ENCODE measurements at regions not wholly inside any gene's neighbourhood (a gene's known extent, or its start where the extent isn't known, plus 50 kb on each side); places are given as distances from the start of the nearest gene placed in this dataset.

DNA sequence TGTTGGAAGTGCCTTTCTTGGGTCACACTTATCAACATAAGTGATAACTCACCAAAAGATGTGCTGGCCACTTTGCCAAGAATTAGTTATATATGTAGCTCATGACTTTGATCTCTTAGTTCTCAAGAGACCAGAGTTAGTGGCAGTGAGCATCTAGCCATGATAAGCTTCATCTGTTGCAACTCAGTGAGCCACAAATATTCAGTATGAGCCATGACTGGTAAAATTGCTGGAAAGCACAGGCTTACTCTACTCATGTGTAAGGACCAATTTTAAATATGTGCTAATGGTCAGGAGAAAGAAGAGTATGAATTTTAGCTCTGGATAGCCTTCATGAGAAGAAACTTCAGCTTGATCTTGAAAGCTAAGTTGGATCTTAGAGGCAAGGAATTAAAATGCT, 59.4 kb upstream of the TLL1 start:
- H3K14ac ChIP-seq (ENCODE audit: insufficient read depth, low read length), result no peak overlapping the region
- H2BK120ac ChIP-seq (ENCODE audit: low read depth, low read length, poor library complexity, severe bottlenecking), result no peak overlapping the region
- no peak overlapping the region for H3K23ac ChIP-seq (ENCODE audit: insufficient read length, low read depth, low read length)
- H2BK12ac ChIP-seq (ENCODE audit: insufficient read length, low read depth, low read length), result no peak overlapping the region
- H3K27ac ChIP-seq (ENCODE audit: insufficient read length, low read depth, low read length), result no peak overlapping the region
- no peaks in the 10 kb centered on the region for H3K4me1 ChIP-seq (ENCODE audit: insufficient read depth, low read length)
- DNase-seq, result no peak
- H3K9ac ChIP-seq (ENCODE audit: extremely low read depth, insufficient read length, low read length), result no peak overlapping the region
- no peak overlapping the region for H4K91ac ChIP-seq (ENCODE audit: insufficient read length, low read depth, low read length)
- no peak overlapping the region for H2AFZ ChIP-seq (ENCODE audit: low read length)
- H2BK15ac ChIP-seq (ENCODE audit: low read depth, low read length), result no peak overlapping the region
- no peaks in the 10 kb centered on the region for H3K23me2 ChIP-seq (ENCODE audit: insufficient read length, low read depth, low read length, poor library complexity, severe bottlenecking)
- no peak overlapping the region for H3K4ac ChIP-seq (ENCODE audit: low read depth, low read length)
- H4K5ac ChIP-seq (ENCODE audit: insufficient read length, low read depth, low read length), result no peak overlapping the region
- H2BK20ac ChIP-seq (ENCODE audit: low read depth, low read length, poor library complexity, severe bottlenecking), result no peak overlapping the region
- H4K20me1 ChIP-seq (ENCODE audit: control insufficient read depth, insufficient read depth, insufficient read length), result no peaks in the 10 kb centered on the region
- H3K4me3 Mint-ChIP-seq, result no peak overlapping the region
- no peaks in the 10 kb centered on the region for H3K27me3 Mint-ChIP-seq (ENCODE audit: low read depth)
- H3K79me1 ChIP-seq (ENCODE audit: insufficient read depth, low read depth, low read length, poor library complexity, severe bottlenecking), result no peaks in the 10 kb centered on the region
- no peak overlapping the region for H3K4me2 ChIP-seq (ENCODE audit: insufficient read depth, insufficient read length, low read length)
- no peaks in the 10 kb centered on the region for H3K27me3 ChIP-seq (ENCODE audit: insufficient read depth, low read length)
- no peak overlapping the region for H3T11ph ChIP-seq (ENCODE audit: low read length)
- H3K27ac Mint-ChIP-seq, result no peak overlapping the region
- no peak overlapping the region for H2AK5ac ChIP-seq (ENCODE audit: insufficient read length, low read length)
- TF ChIP-seq, protein P1, sequence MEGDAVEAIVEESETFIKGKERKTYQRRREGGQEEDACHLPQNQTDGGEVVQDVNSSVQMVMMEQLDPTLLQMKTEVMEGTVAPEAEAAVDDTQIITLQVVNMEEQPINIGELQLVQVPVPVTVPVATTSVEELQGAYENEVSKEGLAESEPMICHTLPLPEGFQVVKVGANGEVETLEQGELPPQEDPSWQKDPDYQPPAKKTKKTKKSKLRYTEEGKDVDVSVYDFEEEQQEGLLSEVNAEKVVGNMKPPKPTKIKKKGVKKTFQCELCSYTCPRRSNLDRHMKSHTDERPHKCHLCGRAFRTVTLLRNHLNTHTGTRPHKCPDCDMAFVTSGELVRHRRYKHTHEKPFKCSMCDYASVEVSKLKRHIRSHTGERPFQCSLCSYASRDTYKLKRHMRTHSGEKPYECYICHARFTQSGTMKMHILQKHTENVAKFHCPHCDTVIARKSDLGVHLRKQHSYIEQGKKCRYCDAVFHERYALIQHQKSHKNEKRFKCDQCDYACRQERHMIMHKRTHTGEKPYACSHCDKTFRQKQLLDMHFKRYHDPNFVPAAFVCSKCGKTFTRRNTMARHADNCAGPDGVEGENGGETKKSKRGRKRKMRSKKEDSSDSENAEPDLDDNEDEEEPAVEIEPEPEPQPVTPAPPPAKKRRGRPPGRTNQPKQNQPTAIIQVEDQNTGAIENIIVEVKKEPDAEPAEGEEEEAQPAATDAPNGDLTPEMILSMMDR (conservative IDR thresholded peaks at IDR 0.05), result no peak
- no peaks in the 10 kb centered on the region for H3K9me3 ChIP-seq (ENCODE audit: control insufficient read depth, low read depth, low read length)
- H3K79me2 ChIP-seq (ENCODE audit: insufficient read depth, low read length), result no peaks in the 10 kb centered on the region
- H4K8ac ChIP-seq (replicated peaks; ENCODE audit: insufficient read length, low read depth, low read length), result no peak overlapping the region
- peaks cover 10 to 11% of the 10 kb centered on the region in 2 experiments; a peak in 4 of 5 replicates for H3K9me3 Mint-ChIP-seq
- H3K4me1 Mint-ChIP-seq, result no peaks in the 10 kb centered on the region
- peaks cover 2 to 10% (median 5%) of the 10 kb centered on the region in 3 experiments; a peak in 3 of 7 replicates for H3K36me3 Mint-ChIP-seq (ENCODE audit: insufficient read depth in 1 of 3, low read depth in 3 of 3)
- H2BK5ac ChIP-seq (ENCODE audit: insufficient read length, low read length), result no peak overlapping the region
- H3K56ac ChIP-seq (ENCODE audit: insufficient read length, low read depth, low read length), result no peak overlapping the region
- H3K18ac ChIP-seq (ENCODE audit: insufficient read length, low read depth, low read length), result no peak overlapping the region

Data from H9 (cell line).